Lower lobe of right lung (tissue), 2 donors: ENCODE measurements at regions not wholly inside any gene's neighbourhood (a gene's known extent, or its start where the extent isn't known, plus 50 kb on each side); places are given as distances from the start of the nearest gene placed in this dataset.

Source experiments
- ATAC-seq, 2 donors: fragments of 200-7000 bp; cut with Tn5 transposase; one replicate each; pipeline ENCODE4 v1.9.1; 2020 to 2022; ENCODE audit warnings: mild to moderate bottlenecking in 2 of 2, moderate library complexity in 2 of 2
- DNase-seq: peaks from one replicate; pipeline ENCODE4 v3.0.0-alpha.2; 2020
- H3K27ac ChIP-seq: fragments of 200-600 bp; one replicate; pipeline ENCODE4 v1.8.0; 2022
- H3K27me3 ChIP-seq: fragments of 200-600 bp; one replicate; pipeline ENCODE4 v1.8.0; 2022; ENCODE audit warnings: low read depth
- H3K36me3 ChIP-seq: fragments of 200-600 bp; one replicate; pipeline ENCODE4 v1.8.0; 2022; ENCODE audit warnings: mild to moderate bottlenecking
- H3K4me1 ChIP-seq: fragments of 200-600 bp; one replicate; pipeline ENCODE4 v1.8.0; 2022
- H3K4me3 ChIP-seq: fragments of 200-600 bp; one replicate; pipeline ENCODE4 v1.8.0; 2022; ENCODE audit warnings: mild to moderate bottlenecking
- H3K9me3 ChIP-seq: fragments of 200-600 bp; one replicate; pipeline ENCODE4 v1.8.0; 2022
- intact Hi-C: fragments of 100-400 bp; cut with DNase I; formaldehyde crosslinking; loops from one replicate; pipeline ENCODE4 v1.11.0; 2022
- TF ChIP-seq, protein P1 (sequence below): fragments of 200-600 bp; IDR thresholded peaks from one replicate; pipeline ENCODE4 v1.8.0; 2022; ENCODE audit warnings: antibody characterized with exemption, mild to moderate bottlenecking
- donor health status: DM: no; HTN: yes; CAD: no; lungs with severe emphysema.

DNA sequence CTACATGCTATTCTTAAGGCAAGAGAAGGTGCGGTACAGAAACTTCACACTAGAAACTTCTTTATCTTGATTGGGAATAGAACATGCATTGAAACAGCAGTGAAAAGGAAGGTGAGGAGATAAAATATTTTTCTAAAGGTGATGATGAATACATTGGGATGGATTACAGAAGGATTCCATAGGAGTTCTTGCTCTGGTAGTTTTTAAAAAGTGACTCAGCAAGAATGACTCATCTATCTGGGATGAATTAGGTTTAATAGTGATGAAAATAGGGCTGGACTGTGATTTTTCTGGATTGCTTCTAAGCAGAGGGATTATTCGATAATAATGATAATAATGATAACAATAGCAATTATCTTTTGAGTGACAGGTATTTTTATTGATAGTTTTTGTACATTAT is 65.6 kb upstream of the HS3ST4 start:
- no peaks in the 10 kb centered on the region for H3K27me3 ChIP-seq
- no peak overlapping the region for H3K4me3 ChIP-seq
- DNase-seq (no peak), ATAC-seq (no peak)
- no peaks in the 10 kb centered on the region for H3K36me3 ChIP-seq
- TF ChIP-seq, protein P1, sequence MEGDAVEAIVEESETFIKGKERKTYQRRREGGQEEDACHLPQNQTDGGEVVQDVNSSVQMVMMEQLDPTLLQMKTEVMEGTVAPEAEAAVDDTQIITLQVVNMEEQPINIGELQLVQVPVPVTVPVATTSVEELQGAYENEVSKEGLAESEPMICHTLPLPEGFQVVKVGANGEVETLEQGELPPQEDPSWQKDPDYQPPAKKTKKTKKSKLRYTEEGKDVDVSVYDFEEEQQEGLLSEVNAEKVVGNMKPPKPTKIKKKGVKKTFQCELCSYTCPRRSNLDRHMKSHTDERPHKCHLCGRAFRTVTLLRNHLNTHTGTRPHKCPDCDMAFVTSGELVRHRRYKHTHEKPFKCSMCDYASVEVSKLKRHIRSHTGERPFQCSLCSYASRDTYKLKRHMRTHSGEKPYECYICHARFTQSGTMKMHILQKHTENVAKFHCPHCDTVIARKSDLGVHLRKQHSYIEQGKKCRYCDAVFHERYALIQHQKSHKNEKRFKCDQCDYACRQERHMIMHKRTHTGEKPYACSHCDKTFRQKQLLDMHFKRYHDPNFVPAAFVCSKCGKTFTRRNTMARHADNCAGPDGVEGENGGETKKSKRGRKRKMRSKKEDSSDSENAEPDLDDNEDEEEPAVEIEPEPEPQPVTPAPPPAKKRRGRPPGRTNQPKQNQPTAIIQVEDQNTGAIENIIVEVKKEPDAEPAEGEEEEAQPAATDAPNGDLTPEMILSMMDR: no peak
- intact Hi-C loops: no loop called here
- no peaks in the 10 kb centered on the region for H3K4me1 ChIP-seq
- H3K27ac ChIP-seq: no peak overlapping the region
- peaks cover 8% of the 10 kb centered on the region for H3K9me3 ChIP-seq

DNA sequence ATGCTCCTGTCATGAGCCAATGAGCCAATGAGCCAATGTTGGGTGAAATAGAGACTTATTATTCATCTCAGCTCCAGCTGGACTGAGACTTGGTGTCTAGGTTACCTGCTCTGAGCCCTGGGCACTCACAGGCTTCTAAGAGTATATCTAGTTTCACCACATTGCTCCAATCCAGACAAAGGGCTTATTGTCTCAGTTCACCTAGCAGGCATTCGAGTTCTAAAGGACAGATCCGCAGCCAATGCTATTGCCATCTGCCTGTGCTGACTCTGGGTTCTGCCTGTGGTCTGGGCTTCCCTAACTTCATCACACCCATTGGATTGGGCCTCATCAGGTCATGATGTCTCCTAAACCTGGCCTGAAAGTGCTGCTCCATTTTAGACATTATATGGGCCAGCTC is 66.1 kb upstream of the HS3ST4 start:
- H3K4me1 ChIP-seq: no peaks in the 10 kb centered on the region
- no peak overlapping the region for H3K27ac ChIP-seq
- H3K27me3 ChIP-seq: no peaks in the 10 kb centered on the region
- H3K36me3 ChIP-seq: no peaks in the 10 kb centered on the region
- peaks cover 8% of the 10 kb centered on the region for H3K9me3 ChIP-seq
- H3K4me3 ChIP-seq: no peak overlapping the region
- intact Hi-C loops: no loop called here
- DNase-seq (no peak), ATAC-seq (no peak)
- TF ChIP-seq, protein P1: no peak

DNA sequence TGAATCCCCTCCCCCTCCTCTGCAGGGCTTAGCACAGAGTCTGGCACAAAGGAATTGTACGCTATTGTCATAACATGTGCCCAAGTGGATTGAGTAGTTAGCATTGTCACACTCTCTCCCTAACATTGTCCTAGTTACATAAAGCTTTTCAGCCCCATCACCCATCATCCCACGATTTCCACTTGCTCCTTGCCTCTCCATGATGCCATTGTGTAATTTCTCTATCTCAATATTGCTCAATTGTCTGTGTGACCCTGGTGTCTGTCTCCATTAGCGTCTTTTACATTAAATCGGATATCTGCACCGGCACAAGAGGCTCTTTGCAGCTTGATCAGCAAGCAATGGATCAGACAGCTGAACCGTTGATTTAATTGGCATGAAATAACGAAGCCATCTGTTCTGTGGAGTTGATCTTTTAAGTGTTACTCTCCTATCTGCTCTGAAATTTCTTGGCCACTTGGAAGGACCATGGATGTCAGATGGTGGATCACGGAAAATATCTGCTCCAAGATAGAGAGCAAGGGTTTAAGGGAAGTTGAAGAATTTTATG is 77.0 kb upstream of the HS3ST4 start:
- ATAC-seq: no peak
- intact Hi-C loops: no loop called here

DNA sequence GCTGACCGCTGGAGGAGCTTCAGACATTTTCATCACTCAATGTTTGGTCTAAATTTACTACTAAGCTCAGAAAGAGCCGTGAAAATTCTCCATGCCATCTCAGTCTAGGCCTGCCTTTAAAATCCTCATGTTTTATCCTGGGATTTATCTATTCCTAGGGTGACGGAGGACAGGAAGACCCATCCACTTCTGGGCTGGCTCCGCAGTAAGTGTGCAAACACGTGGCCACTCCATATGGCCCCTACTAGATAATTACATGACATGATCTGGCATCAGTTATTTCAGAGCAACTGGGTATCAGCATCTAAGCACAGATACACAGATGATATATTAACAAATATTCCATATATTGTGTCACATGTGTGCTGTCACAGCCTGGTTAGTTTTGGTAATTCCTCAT is 77.8 kb upstream of the HS3ST4 start:
- Histone ChIP-seq H3K27ac (no peak overlapping the region), H3K27me3 (no peaks in the 10 kb centered on the region), H3K9me3 (no peaks in the 10 kb centered on the region), H3K4me3 (no peak overlapping the region), H3K36me3 (no peaks in the 10 kb centered on the region), H3K4me1 (no peaks in the 10 kb centered on the region)
- DNase-seq: no peak
- intact Hi-C loops: no loop called here
- ATAC-seq: no peak
- TF ChIP-seq, protein P1: no peak

More for the DNA sequence above, 77.0 kb upstream of the HS3ST4 start:
- TF ChIP-seq, protein P1: no peak
- Histone ChIP-seq H3K4me3 (no peak overlapping the region), H3K9me3 (no peaks in the 10 kb centered on the region), H3K27me3 (no peaks in the 10 kb centered on the region), H3K4me1 (no peaks in the 10 kb centered on the region), H3K36me3 (no peaks in the 10 kb centered on the region), H3K27ac (no peak overlapping the region)
- no peak for DNase-seq

DNA sequence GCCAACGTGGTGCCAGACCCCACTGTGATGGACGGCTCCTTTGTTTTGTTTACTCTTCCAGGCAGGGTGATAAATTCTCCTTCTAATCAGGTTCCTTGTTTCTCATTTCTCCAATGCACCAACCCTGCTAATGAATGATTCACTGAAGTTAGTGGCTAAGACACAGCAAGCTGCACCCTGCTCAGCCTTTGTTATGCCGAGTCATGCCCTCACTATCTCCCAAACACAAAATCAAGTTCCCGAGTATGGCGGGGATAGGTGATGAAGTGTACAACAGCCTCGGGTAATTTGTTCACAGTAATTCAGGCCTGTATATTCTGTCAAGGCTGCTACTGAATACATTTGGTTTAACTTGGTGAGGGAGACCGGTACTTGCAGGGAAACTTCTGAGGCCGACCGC is 83.8 kb upstream of the HS3ST4 start:
- ATAC-seq (no peak), DNase-seq (no peak)
- intact Hi-C loops: no loop called here
- TF ChIP-seq, protein P1: no peak
- Histone ChIP-seq H3K36me3 (no peaks in the 10 kb centered on the region), H3K27me3 (no peaks in the 10 kb centered on the region), H3K27ac (no peak overlapping the region), H3K4me3 (no peak overlapping the region), H3K4me1 (no peaks in the 10 kb centered on the region), H3K9me3 (no peaks in the 10 kb centered on the region)

DNA sequence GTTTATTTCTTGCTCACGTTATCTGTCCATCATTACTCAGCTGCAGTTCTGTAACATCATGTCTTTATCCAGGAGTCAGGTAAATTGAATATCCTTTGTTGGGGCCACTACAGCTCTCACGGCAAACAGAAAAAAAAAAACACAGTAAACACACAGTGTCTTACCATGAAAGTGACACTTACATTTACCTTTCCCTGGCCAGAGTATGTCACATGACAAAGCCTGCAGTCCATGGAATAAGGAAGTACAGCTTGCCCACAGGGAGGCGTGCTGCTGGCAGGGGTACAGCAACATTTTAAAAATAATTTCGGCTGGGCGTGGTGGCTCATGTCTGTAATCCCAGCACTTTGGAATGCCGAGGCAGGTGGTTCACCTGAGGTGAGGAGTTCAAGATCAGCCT is 85.7 kb upstream of the HS3ST4 start:
- ATAC-seq (no peak), DNase-seq (no peak)
- TF ChIP-seq, protein P1: no peak
- Histone ChIP-seq H3K27me3 (no peaks in the 10 kb centered on the region), H3K9me3 (no peaks in the 10 kb centered on the region), H3K4me1 (no peaks in the 10 kb centered on the region), H3K27ac (no peak overlapping the region), H3K4me3 (no peak overlapping the region), H3K36me3 (no peaks in the 10 kb centered on the region)
- intact Hi-C loops: no loop called here
